ENCODE measurements at regions not wholly inside any gene's neighbourhood (a gene's known extent, or its start where the extent isn't known, plus 50 kb on each side); places are given as distances from the start of the nearest gene placed in this dataset.

DNA sequence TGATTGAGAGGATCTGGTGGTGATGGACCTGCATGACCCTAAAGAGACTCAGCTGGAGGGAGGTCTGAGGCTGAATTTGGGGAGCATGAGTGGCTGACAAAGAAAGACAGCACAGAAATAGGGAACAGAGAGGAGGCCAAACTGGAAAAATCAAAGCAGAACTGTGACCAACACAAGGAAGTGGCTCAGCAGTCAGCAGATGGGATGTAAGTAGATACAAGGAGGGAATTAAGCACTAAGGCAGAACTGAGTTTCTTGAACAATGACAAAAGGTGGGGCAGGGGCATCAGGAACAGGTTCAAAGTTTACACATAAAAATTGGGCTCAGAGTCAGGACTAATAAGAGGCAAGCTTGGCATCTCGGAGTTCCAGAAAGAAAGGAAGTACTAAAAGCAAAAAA, 144.3 kb upstream of the KLF3 start:
- Histone ChIP-seq H3K4me1 (ENCODE audit: low read length) (peaks cover 13% of the 10 kb centered on the region), H3K79me2 (ENCODE audit: low read length) (no peaks in the 10 kb centered on the region), H3K27ac (ENCODE audit: low read length) (no peak overlapping the region), H3K36me3 (replicated peaks; ENCODE audit: low read depth, low read length) (no peaks in the 10 kb centered on the region), H2AFZ (ENCODE audit: low read depth, low read length) (no peak overlapping the region), H3K4me3 (ENCODE audit: low read length) (no peak overlapping the region), H3K9ac (ENCODE audit: low read length) (no peak overlapping the region), H4K20me1 (ENCODE audit: insufficient read depth, low read length) (no peaks in the 10 kb centered on the region; the same call in 1 of the 2 replicates), H3K4me2 (ENCODE audit: low read length) (no peak overlapping the region), H3K9me3 (ENCODE audit: insufficient read depth, low read length) (no peaks in the 10 kb centered on the region), H3K27me3 (ENCODE audit: low read depth, low read length) (peaks cover 82% of the 10 kb centered on the region)
- TF ChIP-seq, protein P1, sequence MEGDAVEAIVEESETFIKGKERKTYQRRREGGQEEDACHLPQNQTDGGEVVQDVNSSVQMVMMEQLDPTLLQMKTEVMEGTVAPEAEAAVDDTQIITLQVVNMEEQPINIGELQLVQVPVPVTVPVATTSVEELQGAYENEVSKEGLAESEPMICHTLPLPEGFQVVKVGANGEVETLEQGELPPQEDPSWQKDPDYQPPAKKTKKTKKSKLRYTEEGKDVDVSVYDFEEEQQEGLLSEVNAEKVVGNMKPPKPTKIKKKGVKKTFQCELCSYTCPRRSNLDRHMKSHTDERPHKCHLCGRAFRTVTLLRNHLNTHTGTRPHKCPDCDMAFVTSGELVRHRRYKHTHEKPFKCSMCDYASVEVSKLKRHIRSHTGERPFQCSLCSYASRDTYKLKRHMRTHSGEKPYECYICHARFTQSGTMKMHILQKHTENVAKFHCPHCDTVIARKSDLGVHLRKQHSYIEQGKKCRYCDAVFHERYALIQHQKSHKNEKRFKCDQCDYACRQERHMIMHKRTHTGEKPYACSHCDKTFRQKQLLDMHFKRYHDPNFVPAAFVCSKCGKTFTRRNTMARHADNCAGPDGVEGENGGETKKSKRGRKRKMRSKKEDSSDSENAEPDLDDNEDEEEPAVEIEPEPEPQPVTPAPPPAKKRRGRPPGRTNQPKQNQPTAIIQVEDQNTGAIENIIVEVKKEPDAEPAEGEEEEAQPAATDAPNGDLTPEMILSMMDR (IDR thresholded peaks at IDR 0.05; ENCODE audit: low read depth, low read length): no peak
- TF ChIP-seq EZH2phosphoT487 (IDR thresholded peaks at IDR 0.05; ENCODE audit: low read depth): no peak

DNA sequence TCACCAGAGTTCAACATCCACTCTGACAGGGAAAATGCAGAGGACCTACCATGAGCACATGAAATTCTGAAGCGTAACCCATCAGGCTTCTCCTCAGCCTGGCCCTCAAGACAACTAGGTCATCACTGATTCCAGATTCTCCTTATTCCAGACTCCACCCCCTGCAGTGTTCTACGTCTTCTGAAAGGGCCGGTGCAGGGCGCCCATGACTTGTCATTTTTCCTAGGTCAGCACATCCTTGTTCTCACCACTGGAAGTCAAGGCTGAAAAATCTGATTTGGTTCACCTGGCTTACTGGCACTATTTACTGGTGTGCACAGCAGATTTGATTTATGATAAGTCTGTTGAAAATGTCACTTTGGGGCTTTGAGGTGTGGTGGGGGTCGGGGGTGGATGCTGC, 140.9 kb upstream of the KLF3 start:
- no peaks in the 10 kb centered on the region; the same call in 1 of the 2 replicates for H4K20me1 ChIP-seq (ENCODE audit: insufficient read depth, low read length)
- H2AFZ ChIP-seq (ENCODE audit: low read depth, low read length): no peak overlapping the region
- H3K79me2 ChIP-seq (ENCODE audit: low read length): no peaks in the 10 kb centered on the region
- H3K4me2 ChIP-seq (ENCODE audit: low read length): peak overlapping the region; percentile 80; the same call in 1 of the 2 replicates
- H3K9me3 ChIP-seq (ENCODE audit: insufficient read depth, low read length): no peaks in the 10 kb centered on the region
- H3K9ac ChIP-seq (ENCODE audit: low read length): no peak overlapping the region
- no peaks in the 10 kb centered on the region for H3K36me3 ChIP-seq (replicated peaks; ENCODE audit: low read depth, low read length)
- TF ChIP-seq, protein P1 (IDR thresholded peaks at IDR 0.05; ENCODE audit: low read depth, low read length): no peak
- TF ChIP-seq EZH2phosphoT487 (IDR thresholded peaks at IDR 0.05; ENCODE audit: low read depth): no peak
- H3K4me1 ChIP-seq (ENCODE audit: low read length): peaks cover 13% of the 10 kb centered on the region
- H3K27me3 ChIP-seq (ENCODE audit: low read depth, low read length): peaks cover 74% of the 10 kb centered on the region
- H3K27ac ChIP-seq (ENCODE audit: low read length): no peak overlapping the region
- no peak overlapping the region for H3K4me3 ChIP-seq (ENCODE audit: low read length)

DNA sequence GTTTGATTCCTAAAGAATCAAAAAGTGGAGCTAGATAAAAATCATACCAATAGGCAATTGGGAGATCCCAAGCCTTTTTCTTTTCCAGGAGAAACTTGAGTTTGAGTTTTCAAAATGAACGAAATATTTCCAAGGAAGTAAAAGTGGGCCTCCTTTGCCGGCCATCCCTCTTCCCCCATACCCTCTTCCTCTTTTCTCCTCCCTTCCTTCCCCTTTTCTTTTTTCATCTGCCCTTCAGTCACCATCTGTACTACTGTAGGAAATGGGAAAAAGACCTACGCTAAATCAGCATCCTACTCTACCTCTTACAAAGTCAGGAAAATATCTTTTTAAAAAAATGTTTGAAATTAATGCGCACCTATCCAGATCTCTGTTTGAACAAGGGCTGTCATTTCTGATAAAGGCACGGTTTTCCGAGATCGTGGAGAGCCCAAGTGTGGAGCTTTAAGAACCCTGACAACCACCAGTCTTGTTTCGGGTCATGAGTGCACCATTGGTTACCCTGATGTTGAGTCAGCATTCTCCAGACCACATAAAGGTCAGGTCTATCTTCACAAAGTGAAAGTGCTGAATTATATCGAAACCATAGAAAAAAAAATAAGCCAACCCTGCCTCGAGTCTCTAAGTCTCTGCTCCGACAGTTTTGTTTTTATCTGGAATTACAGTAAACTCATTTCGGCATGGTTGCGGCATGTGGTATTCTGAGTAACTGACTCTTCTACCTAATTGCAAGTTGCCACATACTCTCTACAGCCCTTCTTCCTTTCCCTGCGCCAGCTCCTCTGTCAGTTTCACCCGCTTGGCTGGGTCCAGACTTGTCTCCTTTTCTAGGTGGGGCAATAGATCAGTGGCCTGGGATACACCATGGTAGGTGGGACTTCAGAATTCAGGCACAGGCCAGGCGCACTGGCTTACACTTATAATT, 140.2 kb upstream of the KLF3 start:
- Histone ChIP-seq H3K36me3 (replicated peaks; ENCODE audit: low read depth, low read length) (no peaks in the 10 kb centered on the region), H3K9ac (ENCODE audit: low read length) (no peak overlapping the region), H3K27me3 (ENCODE audit: low read depth, low read length) (peaks cover 67% of the 10 kb centered on the region), H4K20me1 (ENCODE audit: insufficient read depth, low read length) (no peaks in the 10 kb centered on the region; the same call in 1 of the 2 replicates), H2AFZ (ENCODE audit: low read depth, low read length) (no peak overlapping the region), H3K4me1 (ENCODE audit: low read length) (peaks cover 13% of the 10 kb centered on the region), H3K4me3 (ENCODE audit: low read length) (peak overlapping the region; percentile 61), H3K79me2 (ENCODE audit: low read length) (no peaks in the 10 kb centered on the region), H3K27ac (ENCODE audit: low read length) (no peak overlapping the region), H3K4me2 (ENCODE audit: low read length) (peak overlapping the region; percentile 80), H3K9me3 (ENCODE audit: insufficient read depth, low read length) (no peaks in the 10 kb centered on the region)
- TF ChIP-seq, protein P1 (IDR thresholded peaks at IDR 0.05; ENCODE audit: low read depth, low read length): no peak
- TF ChIP-seq EZH2phosphoT487 (IDR thresholded peaks at IDR 0.05; ENCODE audit: low read depth): no peak

DNA sequence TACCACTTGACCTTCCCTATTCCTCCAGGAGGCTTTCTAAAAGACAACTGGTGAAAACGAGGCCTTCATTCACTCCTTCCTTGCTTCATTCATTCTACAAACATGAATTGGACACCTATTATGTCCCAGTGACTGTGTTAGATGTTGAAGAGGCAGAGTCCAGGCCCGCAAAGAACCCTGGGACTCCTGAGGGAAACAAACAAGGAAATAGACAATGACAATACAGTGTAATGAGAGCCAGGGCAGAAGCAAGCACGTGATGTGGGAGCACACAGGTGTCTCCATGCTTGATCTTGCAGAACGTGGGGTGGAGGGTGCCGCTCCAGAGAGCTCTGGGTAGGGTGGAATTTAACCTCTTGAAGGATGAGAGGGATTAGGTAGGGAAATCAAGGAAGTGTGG, 137.6 kb upstream of the KLF3 start:
- peaks cover 19% of the 10 kb centered on the region for H3K4me1 ChIP-seq (ENCODE audit: low read length)
- H3K27ac ChIP-seq (ENCODE audit: low read length): no peak overlapping the region
- H3K4me2 ChIP-seq (ENCODE audit: low read length): no peak overlapping the region
- no peaks in the 10 kb centered on the region for H3K36me3 ChIP-seq (replicated peaks; ENCODE audit: low read depth, low read length)
- no peak overlapping the region for H3K4me3 ChIP-seq (ENCODE audit: low read length)
- H3K27me3 ChIP-seq (ENCODE audit: low read depth, low read length): peaks cover 43% of the 10 kb centered on the region
- H3K9ac ChIP-seq (ENCODE audit: low read length): no peak overlapping the region
- no peak overlapping the region for H2AFZ ChIP-seq (ENCODE audit: low read depth, low read length)
- no peaks in the 10 kb centered on the region for H3K9me3 ChIP-seq (ENCODE audit: insufficient read depth, low read length)
- TF ChIP-seq, protein P1 (IDR thresholded peaks at IDR 0.05; ENCODE audit: low read depth, low read length): no peak
- no peak for TF ChIP-seq EZH2phosphoT487 (IDR thresholded peaks at IDR 0.05; ENCODE audit: low read depth)
- H4K20me1 ChIP-seq (ENCODE audit: insufficient read depth, low read length): no peaks in the 10 kb centered on the region; the same call in 1 of the 2 replicates
- no peaks in the 10 kb centered on the region for H3K79me2 ChIP-seq (ENCODE audit: low read length)
